IMR-90 (cell line): ENCODE measurements at regions not wholly inside any gene's neighbourhood (a gene's known extent, or its start where the extent isn't known, plus 50 kb on each side); places are given as distances from the start of the nearest gene placed in this dataset.

ENCODE experiments used
- ATAC-seq: fragments of 200-7000 bp; cut with Tn5 transposase; 2 replicates; pipeline ENCODE4 v1.9.1; 2020; ENCODE audit warnings: low read depth, mild to moderate bottlenecking, moderate library complexity
- BruUV-seq: library from RNA; stranded (reverse); fragments of 400-500 nt; replicated peaks from 2 replicates; lab custom pipeline; 2021; lab: Mats Ljungman, UMichigan
- CTCF ChIA-PET: fragments of 300-600 bp; formaldehyde crosslinking; extraction: SDS; loops from one replicate; lab custom pipeline; 2021; ENCODE audit warnings: antibody characterized with exemption; lab: Yijun Ruan, JAX
- POLR2A ChIA-PET: fragments of 300-600 bp; sonication (Branson Sonifier 250); formaldehyde crosslinking; loops from one replicate; lab custom pipeline; 2022; ENCODE audit warnings: antibody characterized with exemption; ENCODE audit not compliant: unreplicated experiment; lab: Charles Lee
- DNase-seq: peaks from one replicate; pipeline ENCODE4 v3.0.0; 2013
- H2AFZ ChIP-seq: replicated peaks from 2 replicates; pipeline ENCODE3; 2013; ENCODE audit warnings: low read length, mild to moderate bottlenecking; ENCODE audit not compliant: poor library complexity
- H2AK5ac ChIP-seq: 2 replicates; pipeline ENCODE4 v1.6.1; 2013; ENCODE audit warnings: low read depth, low read length, inconsistent platforms
- H2AK9ac ChIP-seq: replicated peaks from 2 replicates; pipeline ENCODE3; 2013; ENCODE audit warnings: mild to moderate bottlenecking, low read depth, low read length, moderate library complexity; ENCODE audit not compliant: poor library complexity
- H2BK120ac ChIP-seq: 2 replicates; pipeline ENCODE4 v1.6.1; 2013; ENCODE audit warnings: low read depth, low read length, inconsistent platforms
- H2BK15ac ChIP-seq: 3 replicates; pipeline ENCODE4 v1.6.1; 2013; ENCODE audit warnings: low read depth, low read length, inconsistent platforms
- H2BK20ac ChIP-seq: 2 replicates; pipeline ENCODE4 v1.6.1; 2013; ENCODE audit warnings: low read depth, mild to moderate bottlenecking, inconsistent platforms, low read length, moderate library complexity
- H2BK5ac ChIP-seq: 2 replicates; pipeline ENCODE4 v1.6.1; 2013; ENCODE audit warnings: mild to moderate bottlenecking, low read depth, low read length, inconsistent platforms; ENCODE audit not compliant: poor library complexity, severe bottlenecking
- H3K14ac ChIP-seq: replicated peaks from 2 replicates; pipeline ENCODE4 v1.6.1; 2013; ENCODE audit warnings: low read depth, low read length, inconsistent platforms
- H3K18ac ChIP-seq: 2 replicates; pipeline ENCODE4 v1.6.1; 2013; ENCODE audit warnings: low read depth, low read length, control low read depth
- H3K23ac ChIP-seq: 2 replicates; pipeline ENCODE4 v1.6.1; 2013; ENCODE audit warnings: low read depth, low read length, inconsistent platforms
- H3K27ac ChIP-seq: 2 replicates; pipeline ENCODE4 v1.5.1; 2013; ENCODE audit warnings: mild to moderate bottlenecking, control low read depth, low read length; ENCODE audit not compliant: insufficient read depth
- H3K27me3 ChIP-seq: 2 replicates; pipeline ENCODE4 v1.6.1; 2013; ENCODE audit warnings: low read length; ENCODE audit not compliant: control insufficient read depth, insufficient read depth
- H3K36me3 ChIP-seq: 2 replicates; pipeline ENCODE4 v1.6.1; 2013; ENCODE audit warnings: low read length, mixed read lengths; ENCODE audit not compliant: control insufficient read depth, insufficient read depth
- H3K4ac ChIP-seq: 2 replicates; pipeline ENCODE4 v1.6.1; 2013; ENCODE audit warnings: low read depth, low read length, inconsistent platforms
- H3K4me1 ChIP-seq: 2 replicates; pipeline ENCODE4 v1.6.1; 2013; ENCODE audit warnings: low read length, mixed read lengths; ENCODE audit not compliant: control insufficient read depth, insufficient read depth
- H3K4me2 ChIP-seq: 2 replicates; pipeline ENCODE4 v1.6.1; 2013; ENCODE audit warnings: low read depth, mild to moderate bottlenecking, control low read depth, low read length, moderate library complexity
- H3K4me3 ChIP-seq: 2 replicates; pipeline ENCODE4 v1.5.1; 2013; ENCODE audit warnings: low read depth, mild to moderate bottlenecking, control low read depth, low read length, moderate library complexity; ENCODE audit not compliant: insufficient read depth
- H3K56ac ChIP-seq: 2 replicates; pipeline ENCODE4 v1.6.1; 2013; ENCODE audit warnings: low read length, inconsistent platforms; ENCODE audit not compliant: insufficient read depth; ENCODE audit errors: extremely low read depth
- H3K79me1 ChIP-seq, 2 experiments: 2 replicates each; pipeline ENCODE4 v1.6.1; 2013; ENCODE audit warnings: low read length in 2 of 2, inconsistent platforms in 1 of 2, low read depth in 1 of 2
- H3K9ac ChIP-seq: 2 replicates; pipeline ENCODE4 v1.6.1; 2013; ENCODE audit warnings: low read depth, low read length, control low read depth
- H3K9me1 ChIP-seq: 2 replicates; pipeline ENCODE4 v1.6.1; 2013; ENCODE audit warnings: low read length, inconsistent platforms; ENCODE audit not compliant: insufficient read depth
- H3K9me3 ChIP-seq: 2 replicates; pipeline ENCODE4 v1.6.1; 2013; ENCODE audit warnings: low read length; ENCODE audit not compliant: control insufficient read depth, insufficient read depth
- H4K20me1 ChIP-seq: 2 replicates; pipeline ENCODE4 v1.6.1; 2013; ENCODE audit warnings: low read length, inconsistent platforms; ENCODE audit not compliant: insufficient read depth
- H4K5ac ChIP-seq: 2 replicates; pipeline ENCODE4 v1.6.1; 2013; ENCODE audit warnings: mild to moderate bottlenecking, low read depth, low read length, control low read depth
- H4K8ac ChIP-seq, 2 experiments: 2 replicates each; pipeline ENCODE4 v1.6.1; 2013; ENCODE audit warnings: low read depth in 2 of 2, low read length in 2 of 2, control low read depth in 1 of 2, inconsistent platforms in 1 of 2
- H4K91ac ChIP-seq: 2 replicates; pipeline ENCODE4 v1.6.1; 2013; ENCODE audit warnings: low read depth, low read length, inconsistent platforms; ENCODE audit not compliant: insufficient read depth
- BHLHE40 ChIP-seq: fragments of 150-350 bp; IDR thresholded peaks from 2 replicates; pipeline ENCODE4 v1.6.1; 2016; ENCODE audit warnings: mild to moderate bottlenecking, low read depth, low read length
- CEBPB ChIP-seq: IDR thresholded peaks from 2 replicates; pipeline ENCODE4 v1.6.1; 2012; ENCODE audit warnings: low read depth, low read length, improper control_type of control experiment
- CHD1 ChIP-seq: IDR thresholded peaks from 2 replicates; pipeline ENCODE4 v1.6.1; 2012; ENCODE audit warnings: low read depth, low read length, improper control_type of control experiment
- FOS ChIP-seq: fragments of 150-350 bp; IDR thresholded peaks from 2 replicates; pipeline ENCODE4 v1.6.1; 2016; ENCODE audit warnings: low read depth, low read length
- MAZ ChIP-seq: IDR thresholded peaks from 2 replicates; pipeline ENCODE4 v1.6.1; 2012; ENCODE audit warnings: low read depth, mild to moderate bottlenecking, low read length, improper control_type of control experiment, moderate library complexity, borderline replicate concordance
- MXI1 ChIP-seq: IDR thresholded peaks from 2 replicates; pipeline ENCODE4 v1.6.1; 2012; ENCODE audit warnings: low read depth, mild to moderate bottlenecking, low read length, moderate library complexity, borderline replicate concordance
- NFE2L2 ChIP-seq: fragments of 150-350 bp; IDR thresholded peaks from 2 replicates; pipeline ENCODE4 v1.6.1; 2016; ENCODE audit warnings: low read depth, mild to moderate bottlenecking, low read length
- POLR2A ChIP-seq: IDR thresholded peaks from 2 replicates; pipeline ENCODE4 v1.6.1; 2012; ENCODE audit warnings: mild to moderate bottlenecking, low read depth, low read length
- RAD21 ChIP-seq: IDR thresholded peaks from 2 replicates; pipeline ENCODE4 v1.6.1; 2012; ENCODE audit warnings: low read length, improper control_type of control experiment
- RCOR1 ChIP-seq: IDR thresholded peaks from 2 replicates; pipeline ENCODE4 v1.6.1; 2012; ENCODE audit warnings: mild to moderate bottlenecking, low read length, improper control_type of control experiment; ENCODE audit not compliant: insufficient replicate concordance
- RFX5 ChIP-seq: IDR thresholded peaks from 2 replicates; pipeline ENCODE4 v1.8.0; 2012; ENCODE audit warnings: low read depth, mild to moderate bottlenecking, low read length, moderate library complexity
- SMC3 ChIP-seq: fragments of 150-350 bp; IDR thresholded peaks from 2 replicates; pipeline ENCODE4 v1.6.1; 2016; ENCODE audit warnings: low read depth, mild to moderate bottlenecking, antibody characterized with exemption, low read length, moderate library complexity
- WGBS, 2 experiments: methylation state at CpG; one replicate each; pipeline versions ENCODE4 v1.1.5 to v1.1.7; 2013; ENCODE audit warnings: missing lambda C conversion rate in 2 of 2; ENCODE audit not compliant: insufficient read length in 1 of 2; ENCODE audit errors: extremely low coverage in 2 of 2; 5-methylcytosine and 5-hydroxymethylcytosine counted together
- dilution Hi-C: fragments of 300-500 bp; cut with HindIII; formaldehyde crosslinking; loops from one replicate; pipeline ENCODE4 v1.14.3; 2018; ENCODE audit warnings: low sequenced_read_pairs; ENCODE audit not compliant: unreplicated experiment
- in situ Hi-C: fragments of 300-500 bp; cut with MboI; formaldehyde crosslinking; loops from 3 replicates; pipeline ENCODE4 v1.14.3; 2019; ENCODE audit warnings: low sequenced_read_pairs, inconsistent platforms, mixed read lengths
- intact Hi-C: fragments of 100-400 bp; cut with micrococcal nuclease; formaldehyde crosslinking; loops from 2 replicates; pipeline ENCODE4 v1.10.0; 2022
- TF ChIP-seq, protein P1 (sequence below): fragments of 150-350 bp; IDR thresholded peaks from 2 replicates; pipeline ENCODE4 v1.6.1; 2016; ENCODE audit warnings: low read depth, mild to moderate bottlenecking, low read length, moderate library complexity, borderline replicate concordance
- TF ChIP-seq, protein P2 (sequence below): fragments of 150-350 bp; IDR thresholded peaks from 2 replicates; pipeline ENCODE4 v1.6.1; 2017; ENCODE audit warnings: mild to moderate bottlenecking, antibody characterized with exemption, low read length, low read depth

DNA sequence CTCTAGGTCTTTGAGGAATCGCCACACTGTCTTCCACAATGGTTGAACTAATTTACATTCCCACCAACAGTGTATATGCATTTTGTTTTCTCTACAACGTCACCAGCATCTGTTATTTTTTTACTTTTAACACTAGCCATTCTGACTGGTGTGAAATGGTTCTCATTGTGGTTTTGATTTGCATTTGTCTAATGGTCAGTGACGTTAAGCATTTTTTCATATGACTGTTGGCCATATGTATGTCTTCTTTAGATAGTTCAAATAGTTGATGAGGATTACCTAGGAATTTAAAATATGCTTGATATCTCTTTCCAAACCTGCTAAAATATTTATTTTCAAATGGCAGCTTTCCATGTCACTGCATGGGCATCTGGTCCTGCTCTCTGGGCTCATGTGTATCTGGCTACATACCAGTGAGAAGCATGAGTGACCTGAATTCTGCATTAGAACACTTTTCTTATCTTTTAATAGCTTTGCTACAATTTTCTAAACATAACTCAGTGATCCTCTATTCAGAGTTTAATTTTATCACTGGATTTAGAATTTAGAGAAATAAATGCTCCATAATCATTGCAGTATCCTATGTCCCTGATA lies 95.8 kb upstream of the ADAMTS16 start:
- Histone ChIP-seq H3K36me3 (no peaks in the 10 kb centered on the region), H3K79me1 (no peaks in the 10 kb centered on the region), H3K4me2 (no peak overlapping the region), H4K8ac (no peak overlapping the region), H2AK9ac (no peak overlapping the region), H2BK5ac (no peak overlapping the region), H4K20me1 (no peaks in the 10 kb centered on the region), H3K9me1 (no peaks in the 10 kb centered on the region), H3K9me3 (peaks cover 10% of the 10 kb centered on the region; the same call in 1 of the 2 replicates), H2BK15ac (no peak overlapping the region), H3K4me1 (no peaks in the 10 kb centered on the region), H3K4me3 (no peak overlapping the region), H3K27ac (no peak overlapping the region), H3K18ac (no peak overlapping the region), H3K14ac (no peak overlapping the region), H4K91ac (no peak overlapping the region), H2BK20ac (no peak overlapping the region), H3K4ac (no peak overlapping the region), H2AK5ac (no peak overlapping the region), H3K56ac (no peak overlapping the region), H3K9ac (no peak overlapping the region), H3K27me3 (no peaks in the 10 kb centered on the region), H3K23ac (no peak overlapping the region), H4K5ac (no peak overlapping the region), H2AFZ (no peak overlapping the region), H2BK120ac (no peak overlapping the region)
- in situ Hi-C loops: no loop called here
- ATAC-seq (no peak), DNase-seq (no peak)
- no TSS peak for BruUV-seq
- POLR2A ChIA-PET: no interaction called here
- CTCF ChIA-PET: no interaction called here
- dilution Hi-C loops: no loop called here
- intact Hi-C loops: no loop called here
- no CpG with 5 or more reads among the region's 3 CpGs for WGBS, 2 experiments
- TF ChIP-seq RCOR1: no peak
- no peak for TF ChIP-seq RFX5
- no peak for TF ChIP-seq BHLHE40
- TF ChIP-seq, protein P1, sequence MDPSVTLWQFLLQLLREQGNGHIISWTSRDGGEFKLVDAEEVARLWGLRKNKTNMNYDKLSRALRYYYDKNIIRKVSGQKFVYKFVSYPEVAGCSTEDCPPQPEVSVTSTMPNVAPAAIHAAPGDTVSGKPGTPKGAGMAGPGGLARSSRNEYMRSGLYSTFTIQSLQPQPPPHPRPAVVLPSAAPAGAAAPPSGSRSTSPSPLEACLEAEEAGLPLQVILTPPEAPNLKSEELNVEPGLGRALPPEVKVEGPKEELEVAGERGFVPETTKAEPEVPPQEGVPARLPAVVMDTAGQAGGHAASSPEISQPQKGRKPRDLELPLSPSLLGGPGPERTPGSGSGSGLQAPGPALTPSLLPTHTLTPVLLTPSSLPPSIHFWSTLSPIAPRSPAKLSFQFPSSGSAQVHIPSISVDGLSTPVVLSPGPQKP: no peak
- no peak for TF ChIP-seq MAZ
- no peak for TF ChIP-seq SMC3
- no peak for TF ChIP-seq POLR2A
- TF ChIP-seq, protein P2, sequence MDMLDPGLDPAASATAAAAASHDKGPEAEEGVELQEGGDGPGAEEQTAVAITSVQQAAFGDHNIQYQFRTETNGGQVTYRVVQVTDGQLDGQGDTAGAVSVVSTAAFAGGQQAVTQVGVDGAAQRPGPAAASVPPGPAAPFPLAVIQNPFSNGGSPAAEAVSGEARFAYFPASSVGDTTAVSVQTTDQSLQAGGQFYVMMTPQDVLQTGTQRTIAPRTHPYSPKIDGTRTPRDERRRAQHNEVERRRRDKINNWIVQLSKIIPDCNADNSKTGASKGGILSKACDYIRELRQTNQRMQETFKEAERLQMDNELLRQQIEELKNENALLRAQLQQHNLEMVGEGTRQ: no peak
- no peak for TF ChIP-seq CHD1
- TF ChIP-seq FOS: no peak
- TF ChIP-seq RAD21: no peak
- no peak for TF ChIP-seq CEBPB
- TF ChIP-seq MXI1: no peak
- no peak for TF ChIP-seq NFE2L2
